Naive thymus-derived CD4-positive, alpha-beta T cell (primary cell): ENCODE measurements at regions not wholly inside any gene's neighbourhood (a gene's known extent, or its start where the extent isn't known, plus 50 kb on each side); places are given as distances from the start of the nearest gene placed in this dataset.

Experiments used
- ATAC-seq: fragments of 150-1000 bp; cut with Tn5 transposase; 2 replicates; pipeline ENCODE4 v1.10.0; 2021; ENCODE audit warnings: mild to moderate bottlenecking, moderate library complexity
- CTCF ChIA-PET: fragments of 350-600 bp; sonication (Branson Sonifier 250); formaldehyde crosslinking; loops from one replicate; lab custom pipeline; 2021; ENCODE audit warnings: antibody characterized with exemption; lab: Charles Lee
- POLR2A ChIA-PET: fragments of 350-600 bp; sonication (Branson Sonifier 250); formaldehyde crosslinking; loops from one replicate; lab custom pipeline; 2021; ENCODE audit warnings: antibody characterized with exemption, inconsistent platforms; lab: Charles Lee
- DNase-seq, 9 donors: peaks; one replicate each; pipeline versions ENCODE4 v3.0.0 to v3.0.0-alpha.2; 2020 to 2022; ENCODE audit warnings: mixed read lengths in 1 of 9
- H3K27ac ChIP-seq: one replicate; pipeline ENCODE4 v1.7.0; 2013; ENCODE audit warnings: mild to moderate bottlenecking, low read depth, low read length, moderate library complexity
- H3K27me3 ChIP-seq, 2 donors: one replicate each; pipeline ENCODE4 v1.7.0; 2013; ENCODE audit warnings: low read length in 2 of 2, mild to moderate bottlenecking in 2 of 2, moderate library complexity in 2 of 2; ENCODE audit not compliant: control insufficient read depth in 2 of 2, insufficient read depth in 2 of 2
- H3K36me3 ChIP-seq, 3 experiments: 1 replicate in 2 of 3; 2 replicates in 1 of 3; pipeline ENCODE4 v1.7.0; 2013; ENCODE audit warnings: low read length in 3 of 3, mild to moderate bottlenecking in 3 of 3, moderate library complexity in 1 of 3; ENCODE audit not compliant: insufficient read depth in 3 of 3, control insufficient read depth in 2 of 3
- H3K4me1 ChIP-seq, 2 donors: one replicate each; pipeline ENCODE4 v1.7.0; 2013; ENCODE audit warnings: low read length in 2 of 2, mild to moderate bottlenecking in 2 of 2, moderate library complexity in 1 of 2; ENCODE audit not compliant: control insufficient read depth in 2 of 2, insufficient read depth in 2 of 2
- H3K4me3 ChIP-seq: 2 replicates; pipeline ENCODE4 v1.7.0; 2013; ENCODE audit warnings: mild to moderate bottlenecking, low read length
- H3K9me3 ChIP-seq, 3 experiments: 1 replicate in 2 of 3; 2 replicates in 1 of 3; pipeline ENCODE4 v1.7.0; 2013; ENCODE audit warnings: low read length in 3 of 3; ENCODE audit not compliant: control insufficient read depth in 2 of 3
- H3K27ac Mint-ChIP-seq, 9 donors: one replicate each; pipeline ENCODE4 v1.8.0; 2020 to 2022; ENCODE audit warnings: mixed read lengths in 9 of 9, mild to moderate bottlenecking in 8 of 9, moderate library complexity in 5 of 9, inconsistent platforms in 2 of 9
- H3K27me3 Mint-ChIP-seq, 5 donors: one replicate each; pipeline ENCODE4 v1.8.0; 2021 to 2022; ENCODE audit warnings: mixed read lengths in 5 of 5, mild to moderate bottlenecking in 1 of 5
- H3K36me3 Mint-ChIP-seq, 5 donors: one replicate each; pipeline ENCODE4 v1.8.0; 2020 to 2022; ENCODE audit warnings: mixed read lengths in 5 of 5, mild to moderate bottlenecking in 3 of 5, inconsistent platforms in 1 of 5
- H3K4me1 Mint-ChIP-seq, 7 donors: one replicate each; pipeline ENCODE4 v1.8.0; 2020 to 2022; ENCODE audit warnings: mixed read lengths in 7 of 7, mild to moderate bottlenecking in 3 of 7, inconsistent platforms in 1 of 7
- H3K4me3 Mint-ChIP-seq, 10 donors: one replicate each; pipeline ENCODE4 v1.8.0; 2020 to 2022; ENCODE audit warnings: mild to moderate bottlenecking in 10 of 10, mixed read lengths in 10 of 10, moderate library complexity in 6 of 10, inconsistent platforms in 2 of 10
- H3K9me3 Mint-ChIP-seq, 11 donors: one replicate each; pipeline ENCODE4 v1.8.0; 2020 to 2022; ENCODE audit warnings: mixed read lengths in 11 of 11, mild to moderate bottlenecking in 4 of 11, inconsistent platforms in 1 of 11, moderate library complexity in 1 of 11
- intact Hi-C, 2 donors: fragments of 100-400 bp; cut with micrococcal nuclease; formaldehyde crosslinking; loops; one replicate each; pipeline ENCODE4 v1.15.1; 2023

- ATAC-seq (no peak), DNase-seq (no peak)
- no peaks in the 10 kb centered on the region for H3K36me3 ChIP-seq
- Mint-ChIP-seq H3K27ac (no peak overlapping the region), H3K36me3 (no peaks in the 10 kb centered on the region), H3K27me3 (no peaks in the 10 kb centered on the region), H3K4me3 (no peak overlapping the region), H3K9me3 (peaks cover 0 to 15% (median 4%) of the 10 kb centered on the region in 11 donors), H3K4me1 (no peaks in the 10 kb centered on the region)
- H3K4me3 ChIP-seq, result no peak overlapping the region
- H3K27ac ChIP-seq, result no peak overlapping the region
- ChIA-PET CTCF (no interaction called here), POLR2A (no interaction called here)
- intact Hi-C loops, result no loop called here
- H3K4me1 ChIP-seq, result no peaks in the 10 kb centered on the region
- H3K27me3 ChIP-seq, result no peaks in the 10 kb centered on the region
- H3K9me3 ChIP-seq, result no peaks in the 10 kb centered on the region
Observed at GRCh38 chr17:53912117-53912516, 89.4 kb downstream of the KIF2B start.

GRCh38 chr17:53919356-53919755 is 96.6 kb downstream of the KIF2B start:
- Histone ChIP-seq H3K4me1 (no peaks in the 10 kb centered on the region), H3K27ac (no peak overlapping the region), H3K27me3 (no peaks in the 10 kb centered on the region), H3K9me3 (no peaks in the 10 kb centered on the region), H3K36me3 (no peaks in the 10 kb centered on the region), H3K4me3 (no peak overlapping the region)
- POLR2A ChIA-PET, result no interaction called here
- intact Hi-C loops, result no loop called here
- DNase-seq (no peak), ATAC-seq (no peak)
- CTCF ChIA-PET, result no interaction called here
- peaks cover 0 to 8% (median 2%) of the 10 kb centered on the region in 11 donors for H3K9me3 Mint-ChIP-seq
- no peaks in the 10 kb centered on the region for H3K4me1 Mint-ChIP-seq
- no peak overlapping the region for H3K4me3 Mint-ChIP-seq
- H3K36me3 Mint-ChIP-seq, result no peaks in the 10 kb centered on the region
- H3K27ac Mint-ChIP-seq, result no peak overlapping the region
- no peaks in the 10 kb centered on the region for H3K27me3 Mint-ChIP-seq

GRCh38 chr17:53924530-53925455 is 102.1 kb downstream of the KIF2B start:
- Mint-ChIP-seq H3K36me3 (no peaks in the 10 kb centered on the region), H3K4me1 (no peaks in the 10 kb centered on the region), H3K9me3 (peaks cover 0 to 26% (median 6%) of the 10 kb centered on the region in 11 donors), H3K27ac (no peak overlapping the region), H3K27me3 (no peaks in the 10 kb centered on the region), H3K4me3 (no peak overlapping the region)
- ChIA-PET POLR2A (no interaction called here), CTCF (no interaction called here)
- ATAC-seq (no peak), DNase-seq (no peak)
- no peak overlapping the region for H3K4me3 ChIP-seq
- no peaks in the 10 kb centered on the region for H3K36me3 ChIP-seq
- H3K9me3 ChIP-seq, result no peaks in the 10 kb centered on the region
- intact Hi-C loops, result no loop called here
- no peaks in the 10 kb centered on the region for H3K27me3 ChIP-seq
- H3K27ac ChIP-seq, result no peak overlapping the region
- no peaks in the 10 kb centered on the region for H3K4me1 ChIP-seq

- Mint-ChIP-seq H3K27ac (no peak overlapping the region), H3K4me1 (no peaks in the 10 kb centered on the region), H3K27me3 (no peaks in the 10 kb centered on the region), H3K36me3 (no peaks in the 10 kb centered on the region), H3K9me3 (peaks cover 0 to 28% (median 9%) of the 10 kb centered on the region in 11 donors), H3K4me3 (no peak overlapping the region)
- H3K9me3 ChIP-seq, result no peaks in the 10 kb centered on the region
- ChIA-PET POLR2A (no interaction called here), CTCF (no interaction called here)
- ATAC-seq, result no peak
- no peak for DNase-seq
- intact Hi-C loops, result no loop called here
- H3K27me3 ChIP-seq, result no peaks in the 10 kb centered on the region
- H3K27ac ChIP-seq, result no peak overlapping the region
- no peaks in the 10 kb centered on the region for H3K4me1 ChIP-seq
- H3K4me3 ChIP-seq, result no peak overlapping the region
- H3K36me3 ChIP-seq, result no peaks in the 10 kb centered on the region
Observed at GRCh38 chr17:53932386-53932785, 109.7 kb downstream of the KIF2B start.

- H3K9me3 Mint-ChIP-seq, result peaks cover 0 to 12% (median 5%) of the 10 kb centered on the region in 11 donors
- H3K27me3 ChIP-seq, result no peaks in the 10 kb centered on the region
- no peaks in the 10 kb centered on the region for H3K36me3 Mint-ChIP-seq
- ChIA-PET POLR2A (no interaction called here), CTCF (interaction anchor here (0.6 kb wide), 1 partner anchor 1390 kb away, joined by 3 read pairs; no protein-coding TSS in a partner anchor)
- no peaks in the 10 kb centered on the region for H3K9me3 ChIP-seq
- ATAC-seq (no peak), DNase-seq (no peak)
- H3K36me3 ChIP-seq, result no peaks in the 10 kb centered on the region
- intact Hi-C loops, result no loop called here
- no peaks in the 10 kb centered on the region for H3K4me1 Mint-ChIP-seq
- H3K4me1 ChIP-seq, result no peaks in the 10 kb centered on the region
- H3K4me3 Mint-ChIP-seq, result no peak overlapping the region
- no peak overlapping the region for H3K27ac ChIP-seq
- H3K27ac Mint-ChIP-seq, result no peak overlapping the region
- H3K27me3 Mint-ChIP-seq, result no peaks in the 10 kb centered on the region
- no peak overlapping the region for H3K4me3 ChIP-seq
Observed at GRCh38 chr17:53934931-53935330, 112.2 kb downstream of the KIF2B start.

GRCh38 chr17:53941231-53941630 is 118.5 kb downstream of the KIF2B start:
- ChIA-PET POLR2A (no interaction called here), CTCF (no interaction called here)
- Mint-ChIP-seq H3K36me3 (no peaks in the 10 kb centered on the region), H3K4me3 (no peak overlapping the region), H3K4me1 (no peaks in the 10 kb centered on the region), H3K27ac (no peak overlapping the region), H3K27me3 (no peaks in the 10 kb centered on the region), H3K9me3 (peaks cover 0 to 10% (median 3%) of the 10 kb centered on the region in 11 donors)
- Histone ChIP-seq H3K27ac (no peak overlapping the region), H3K4me3 (no peak overlapping the region), H3K36me3 (no peaks in the 10 kb centered on the region), H3K27me3 (no peaks in the 10 kb centered on the region), H3K9me3 (no peaks in the 10 kb centered on the region), H3K4me1 (no peaks in the 10 kb centered on the region)
- intact Hi-C loops, result no loop called here
- DNase-seq (no peak), ATAC-seq (no peak)

GRCh38 chr17:53942436-53942835 is 119.7 kb downstream of the KIF2B start:
- ChIA-PET POLR2A (no interaction called here), CTCF (no interaction called here)
- Mint-ChIP-seq H3K4me1 (no peaks in the 10 kb centered on the region), H3K27me3 (no peaks in the 10 kb centered on the region), H3K9me3 (peaks cover 0 to 11% (median 2%) of the 10 kb centered on the region in 11 donors), H3K27ac (no peak overlapping the region), H3K4me3 (no peak overlapping the region), H3K36me3 (no peaks in the 10 kb centered on the region)
- no peak for ATAC-seq
- Histone ChIP-seq H3K4me1 (no peaks in the 10 kb centered on the region), H3K36me3 (no peaks in the 10 kb centered on the region), H3K9me3 (no peaks in the 10 kb centered on the region), H3K4me3 (no peak overlapping the region), H3K27me3 (no peaks in the 10 kb centered on the region), H3K27ac (no peak overlapping the region)
- intact Hi-C loops, result no loop called here
- DNase-seq, result no peak
